ENCODE measurements at regions not wholly inside any gene's neighbourhood (a gene's known extent, or its start where the extent isn't known, plus 50 kb on each side); places are given as distances from the start of the nearest gene placed in this dataset.

DNA sequence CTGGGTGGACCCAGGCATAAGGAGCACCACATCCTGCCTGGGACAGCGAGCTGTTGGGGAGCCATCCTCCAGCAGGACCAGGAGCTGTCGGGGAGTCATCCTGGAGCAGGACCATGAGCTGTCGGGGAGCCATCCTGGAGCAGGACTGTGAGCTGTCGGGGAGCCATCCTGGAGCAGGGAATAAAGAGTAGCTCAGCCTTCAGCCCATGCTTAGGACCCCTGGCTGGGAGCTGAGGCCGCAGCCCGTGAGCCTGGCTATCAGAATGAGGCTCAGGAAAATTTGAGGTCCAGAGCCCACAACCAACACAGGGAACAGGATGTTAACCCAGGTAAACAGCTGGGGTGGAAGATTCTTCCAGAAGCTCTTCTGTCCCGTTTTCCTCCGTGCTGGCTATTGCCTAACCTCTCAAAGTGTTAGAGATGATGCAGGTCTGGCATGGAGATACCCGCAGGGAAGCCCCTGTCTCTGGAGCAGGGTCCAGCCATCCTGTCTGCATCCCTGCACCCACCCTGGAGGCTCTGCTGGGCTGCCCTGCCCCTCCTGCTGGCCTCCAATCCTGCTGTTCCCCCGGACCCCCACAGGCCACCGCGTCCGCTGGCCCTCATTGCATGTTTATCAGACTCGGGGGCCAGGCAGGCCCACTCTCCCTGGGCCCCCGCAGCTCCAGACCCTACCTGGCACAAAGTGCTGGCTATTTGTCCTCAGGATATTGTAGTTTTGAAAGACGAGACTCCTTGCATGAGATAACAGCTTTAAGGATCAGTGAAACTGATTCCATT lies 243.5 kb upstream of the MYT1L start:
- Histone ChIP-seq H3K27ac (no peak overlapping the region), H3K9me3 (replicated peaks) (peaks cover 5% of the 10 kb centered on the region; the same call in 1 of the 2 replicates), H3K4me3 (no peak overlapping the region), H3K27me3 (replicated peaks) (no peaks in the 10 kb centered on the region), H3K36me3 (no peaks in the 10 kb centered on the region), H3K4me1 (replicated peaks) (no peaks in the 10 kb centered on the region)
- peak in 1 of 2 experiments; percentile 36 for DNase-seq (ENCODE audit: low read depth in 1 of 2, low spot score in 2 of 2)

DNA sequence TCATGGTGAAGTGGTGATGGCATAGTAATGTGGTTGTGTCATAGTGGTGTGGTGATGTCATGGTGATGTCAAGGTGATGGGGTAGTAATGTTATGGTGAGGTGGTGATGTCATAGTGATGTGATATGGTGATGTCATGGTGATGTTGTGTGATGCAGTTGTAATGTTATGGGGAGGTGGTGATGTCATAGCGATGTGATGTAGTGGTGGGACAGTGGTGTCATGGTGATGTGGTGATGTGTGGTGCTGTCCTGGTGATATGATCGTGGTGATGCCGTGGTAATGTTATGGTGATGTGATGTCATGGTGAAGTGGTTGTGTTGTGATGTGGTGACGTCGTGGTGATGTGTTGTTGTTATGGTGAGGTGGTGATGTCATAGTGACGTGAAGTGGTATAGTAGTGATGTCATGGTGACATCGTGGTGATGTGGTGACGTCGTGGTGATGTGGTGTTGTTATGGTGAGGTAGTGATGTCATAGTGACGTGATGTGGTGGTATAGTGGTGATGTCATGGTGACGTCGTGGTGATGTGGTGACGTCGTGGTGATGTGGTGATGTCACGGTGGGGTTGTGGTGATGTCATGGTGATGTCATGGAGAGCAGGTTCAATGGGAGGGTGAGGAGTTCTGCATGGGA lies 242.7 kb upstream of the MYT1L start:
- Histone ChIP-seq H3K4me3 (no peak overlapping the region), H3K9me3 (replicated peaks) (peaks cover 5% of the 10 kb centered on the region; the same call in 1 of the 2 replicates)
- no peak for DNase-seq (ENCODE audit: low read depth in 1 of 2, low spot score in 2 of 2)

DNA sequence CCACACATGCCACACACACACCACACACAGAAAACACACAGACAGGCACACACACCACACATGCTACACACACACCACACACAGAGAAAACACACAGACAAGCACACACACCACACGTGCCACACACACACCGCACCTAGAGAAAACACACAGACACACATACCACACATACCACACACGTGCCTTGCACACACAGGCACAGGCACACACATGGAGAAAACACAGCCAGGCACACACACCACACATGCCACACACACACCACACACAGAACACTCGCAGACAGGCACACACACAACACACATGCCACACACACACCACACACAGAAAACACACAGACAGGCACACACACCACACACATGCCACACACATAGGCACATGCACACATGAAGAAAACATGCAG lies 242.1 kb upstream of the MYT1L start:
- H3K4me3 ChIP-seq, result no peak overlapping the region
- no peak overlapping the region for H3K27ac ChIP-seq
- no peaks in the 10 kb centered on the region for H3K36me3 ChIP-seq
- H3K9me3 ChIP-seq (replicated peaks), result peaks cover 5% of the 10 kb centered on the region; the same call in 1 of the 2 replicates
- peak in 1 of 2 experiments; percentile 8 for DNase-seq (ENCODE audit: low read depth in 1 of 2, low spot score in 2 of 2)
- no peaks in the 10 kb centered on the region for H3K27me3 ChIP-seq (replicated peaks)
- H3K4me1 ChIP-seq (replicated peaks), result no peaks in the 10 kb centered on the region

More for the DNA sequence above, 242.7 kb upstream of the MYT1L start:
- H3K36me3 ChIP-seq, result no peaks in the 10 kb centered on the region
- H3K27ac ChIP-seq, result no peak overlapping the region
- no peaks in the 10 kb centered on the region for H3K27me3 ChIP-seq (replicated peaks)
- H3K4me1 ChIP-seq (replicated peaks), result no peaks in the 10 kb centered on the region

DNA sequence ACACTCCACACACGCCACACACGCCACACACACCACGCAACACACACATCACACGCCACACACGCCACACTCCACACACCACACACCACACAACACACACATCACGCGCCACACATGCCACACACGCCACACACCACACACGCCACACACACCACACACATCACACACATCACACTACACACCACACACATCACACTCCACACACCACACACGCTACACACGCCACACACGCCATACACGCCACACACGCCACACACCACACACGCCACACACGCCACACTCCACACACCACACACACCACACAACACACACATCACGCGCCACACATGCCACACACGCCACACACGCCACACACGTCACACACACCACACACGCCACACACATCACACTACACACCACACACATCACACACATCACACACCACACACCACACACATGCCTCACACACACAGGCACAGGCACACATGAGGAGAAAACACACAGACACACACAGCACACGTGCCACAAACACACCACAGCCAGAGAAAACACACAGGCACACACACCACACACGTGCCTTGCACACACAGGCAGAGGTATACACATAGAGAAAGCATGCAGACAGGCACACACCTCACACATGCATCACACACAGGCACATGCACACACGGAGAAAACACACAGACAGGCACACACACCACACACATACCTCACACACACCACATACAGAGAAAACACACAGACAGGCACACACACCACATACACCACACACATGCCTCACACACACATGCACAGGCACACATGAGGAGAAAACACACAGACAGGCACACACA lies 241.5 kb upstream of the MYT1L start:
- Histone ChIP-seq H3K4me1 (replicated peaks) (no peaks in the 10 kb centered on the region), H3K4me3 (no peak overlapping the region), H3K27me3 (replicated peaks) (no peaks in the 10 kb centered on the region), H3K9me3 (replicated peaks) (peaks cover 5% of the 10 kb centered on the region; the same call in 1 of the 2 replicates), H3K27ac (no peak overlapping the region), H3K36me3 (no peaks in the 10 kb centered on the region)
- DNase-seq (ENCODE audit: low read depth in 1 of 2, low spot score in 2 of 2), result peak in 1 of 2 experiments; percentile 10

DNA sequence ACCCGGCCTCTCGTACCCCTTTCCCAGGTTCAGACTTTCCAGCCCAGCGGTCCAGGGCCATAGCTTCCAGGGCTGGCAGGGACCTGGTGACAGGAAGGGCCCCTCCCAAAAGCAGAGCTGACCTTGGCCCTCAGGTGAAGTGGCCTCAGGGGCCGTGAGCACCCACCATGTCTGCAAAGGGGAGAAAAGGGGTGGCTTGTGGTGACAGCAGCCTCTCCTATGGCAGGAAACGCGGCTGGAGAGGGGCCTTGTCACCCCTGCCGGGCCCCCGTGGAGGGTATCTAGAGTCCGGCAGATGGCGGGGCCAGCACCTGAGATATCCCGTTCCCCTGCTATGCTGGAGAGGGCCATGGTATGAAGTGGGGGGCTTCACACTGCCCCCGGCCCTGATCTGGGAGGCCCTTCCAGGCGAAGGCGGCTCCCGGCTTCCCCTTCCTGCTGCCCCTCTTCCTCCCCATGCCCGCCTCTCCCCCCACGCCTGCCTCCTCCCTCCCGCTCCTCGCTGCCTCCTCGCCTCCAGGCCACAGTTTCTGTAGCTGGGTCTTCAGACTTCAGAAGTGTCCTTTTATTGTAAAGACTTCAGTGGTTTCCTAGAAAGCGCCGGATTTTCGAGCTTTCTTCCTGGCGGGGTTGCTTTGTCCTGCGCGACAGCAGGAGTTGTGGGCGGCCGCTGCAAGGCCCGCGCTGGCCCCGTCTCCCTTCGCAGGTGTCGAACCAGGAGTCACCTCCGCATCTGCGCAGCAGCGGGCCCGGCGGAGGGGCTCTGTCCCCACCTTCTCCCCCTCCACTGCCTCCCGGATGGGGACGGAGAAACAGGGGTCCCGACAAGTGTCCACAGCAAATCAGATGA lies 240.5 kb upstream of the MYT1L start:
- H3K27ac ChIP-seq, result no peak overlapping the region
- H3K36me3 ChIP-seq, result no peaks in the 10 kb centered on the region
- H3K27me3 ChIP-seq (replicated peaks), result no peaks in the 10 kb centered on the region
- no peak overlapping the region for H3K4me3 ChIP-seq
- DNase-seq (ENCODE audit: low read depth in 1 of 2, low spot score in 2 of 2), result peak in 1 of 2 experiments; percentile 32
- peaks cover 5% of the 10 kb centered on the region; the same call in 1 of the 2 replicates for H3K9me3 ChIP-seq (replicated peaks)
- H3K4me1 ChIP-seq (replicated peaks), result no peaks in the 10 kb centered on the region

DNA sequence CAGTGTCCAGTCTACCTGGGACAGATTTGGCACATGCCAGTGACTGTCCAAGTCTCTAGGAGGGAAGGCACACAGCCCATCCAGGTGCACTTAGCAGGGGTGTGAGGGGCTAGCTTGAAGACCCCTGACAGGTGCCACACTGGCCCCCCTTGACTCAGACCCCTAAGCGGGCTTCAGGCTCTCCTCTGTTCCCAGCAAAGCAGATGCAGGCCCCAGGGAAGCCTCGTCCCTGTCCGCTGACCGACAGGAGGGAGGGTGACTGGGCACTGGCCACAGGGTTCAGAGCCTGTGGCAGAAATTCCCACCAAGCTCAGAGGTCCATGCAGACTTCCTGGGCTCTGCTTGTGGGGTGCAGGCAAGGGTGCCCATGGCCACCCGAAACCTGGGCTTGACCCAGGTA lies 239.8 kb upstream of the MYT1L start:
- Histone ChIP-seq H3K36me3 (no peaks in the 10 kb centered on the region), H3K27me3 (replicated peaks) (no peaks in the 10 kb centered on the region), H3K4me3 (no peak overlapping the region), H3K9me3 (replicated peaks) (peaks cover 5% of the 10 kb centered on the region; the same call in 1 of the 2 replicates), H3K27ac (no peak overlapping the region), H3K4me1 (replicated peaks) (no peaks in the 10 kb centered on the region)
- no peak for DNase-seq (ENCODE audit: low read depth in 1 of 2, low spot score in 2 of 2)

DNA sequence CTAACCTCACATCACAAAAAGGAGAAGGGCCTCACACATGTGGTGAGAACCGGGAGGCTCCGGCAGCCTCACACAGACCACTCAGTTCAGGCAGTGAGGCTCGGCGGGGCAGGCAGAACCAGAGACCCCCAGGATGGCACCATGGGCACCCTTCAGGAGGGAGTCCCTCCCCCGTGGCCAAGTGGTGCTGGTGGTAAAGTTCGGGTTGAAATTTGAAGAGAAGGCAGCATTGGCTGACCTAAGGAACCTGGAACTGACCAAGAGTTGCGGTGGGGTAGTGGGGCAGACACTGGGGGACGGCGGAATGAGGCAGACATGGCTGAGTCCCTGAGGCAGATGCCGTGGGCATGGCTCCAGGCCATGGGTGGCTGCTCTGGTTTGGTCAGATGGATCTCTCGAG lies 239.3 kb upstream of the MYT1L start:
- H3K4me3 ChIP-seq, result no peak overlapping the region
- no peaks in the 10 kb centered on the region for H3K36me3 ChIP-seq
- H3K9me3 ChIP-seq (replicated peaks), result peaks cover 5% of the 10 kb centered on the region; the same call in 1 of the 2 replicates
- H3K27ac ChIP-seq, result no peak overlapping the region
- H3K4me1 ChIP-seq (replicated peaks), result no peaks in the 10 kb centered on the region
- no peak for DNase-seq (ENCODE audit: low read depth in 1 of 2, low spot score in 2 of 2)
- H3K27me3 ChIP-seq (replicated peaks), result no peaks in the 10 kb centered on the region

DNA sequence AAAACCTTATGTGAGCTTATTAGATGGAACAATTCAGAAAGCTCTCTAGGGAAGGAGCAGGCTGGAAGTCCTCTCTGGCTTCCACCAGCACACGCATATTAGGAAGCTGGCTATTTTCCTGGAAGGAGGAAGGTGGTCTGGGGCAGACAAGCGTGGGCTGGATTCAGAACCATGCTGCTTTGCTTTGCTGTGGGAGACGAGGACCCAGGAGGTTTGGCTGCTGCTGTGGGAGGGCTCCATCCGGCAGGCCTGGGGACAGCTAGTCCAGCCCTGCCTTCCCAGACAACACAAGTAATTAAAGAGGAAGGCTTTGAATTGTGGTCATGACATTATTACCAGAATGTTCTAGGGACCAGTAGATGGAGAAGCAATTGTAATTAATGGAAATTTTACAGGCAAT lies 238.8 kb upstream of the MYT1L start:
- Histone ChIP-seq H3K27ac (no peak overlapping the region), H3K36me3 (no peaks in the 10 kb centered on the region), H3K4me3 (no peak overlapping the region), H3K27me3 (replicated peaks) (no peaks in the 10 kb centered on the region), H3K4me1 (replicated peaks) (no peaks in the 10 kb centered on the region), H3K9me3 (replicated peaks) (peaks cover 5% of the 10 kb centered on the region; the same call in 1 of the 2 replicates)
- DNase-seq (ENCODE audit: low read depth in 1 of 2, low spot score in 2 of 2), result no peak

DNA sequence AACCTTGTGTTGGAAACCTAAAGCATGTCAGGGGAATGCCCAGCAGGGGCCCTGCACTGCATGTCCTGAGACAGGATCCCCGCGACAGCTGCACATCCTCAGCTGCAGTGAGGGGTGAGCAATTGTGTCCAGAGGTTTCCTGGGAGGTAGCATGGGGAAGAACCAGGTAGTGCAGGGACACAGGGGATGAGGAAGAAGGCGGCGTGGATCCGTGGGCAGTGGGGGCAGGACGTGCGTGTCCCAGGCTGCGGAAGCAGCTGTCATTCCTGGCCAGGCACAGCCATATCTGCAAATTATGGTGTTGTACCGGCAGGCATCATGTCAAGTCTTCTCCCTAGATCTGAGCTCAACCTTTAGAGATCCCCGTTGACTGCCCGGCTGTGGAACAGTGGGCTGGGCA lies 238.2 kb upstream of the MYT1L start:
- no peaks in the 10 kb centered on the region for H3K4me1 ChIP-seq (replicated peaks)
- no peaks in the 10 kb centered on the region for H3K27me3 ChIP-seq (replicated peaks)
- no peak overlapping the region for H3K27ac ChIP-seq
- no peak overlapping the region for H3K4me3 ChIP-seq
- no peaks in the 10 kb centered on the region for H3K36me3 ChIP-seq
- H3K9me3 ChIP-seq (replicated peaks), result peaks cover 5% of the 10 kb centered on the region; the same call in 1 of the 2 replicates
- DNase-seq (ENCODE audit: low read depth in 1 of 2, low spot score in 2 of 2), result no peak

DNA sequence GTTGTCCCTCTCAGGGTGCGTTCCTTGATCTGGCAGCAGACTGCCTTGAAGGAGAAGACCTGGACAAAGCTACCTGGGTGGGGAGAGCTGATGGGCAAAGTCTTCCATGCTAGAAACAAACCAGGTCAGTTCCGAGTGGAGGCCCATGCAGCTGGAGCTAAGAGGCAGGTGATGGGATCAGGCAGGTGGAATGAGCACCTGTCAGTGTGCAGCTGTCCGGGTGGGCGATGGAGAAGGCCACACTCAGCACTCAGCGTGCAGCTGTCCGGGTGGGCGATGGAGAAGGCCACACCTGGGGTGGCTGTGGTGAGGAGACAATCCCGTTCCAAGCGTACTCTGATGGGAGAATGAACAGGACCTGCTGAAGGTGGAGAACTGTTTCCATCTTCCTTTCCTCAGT lies 237.3 kb upstream of the MYT1L start:
- Histone ChIP-seq H3K4me1 (replicated peaks) (no peaks in the 10 kb centered on the region), H3K36me3 (no peaks in the 10 kb centered on the region), H3K27ac (no peak overlapping the region), H3K27me3 (replicated peaks) (no peaks in the 10 kb centered on the region), H3K9me3 (replicated peaks) (peaks cover under 1% of the 10 kb centered on the region; the same call in 1 of the 2 replicates), H3K4me3 (no peak overlapping the region)
- DNase-seq (ENCODE audit: low read depth in 1 of 2, low spot score in 2 of 2), result no peak

DNA sequence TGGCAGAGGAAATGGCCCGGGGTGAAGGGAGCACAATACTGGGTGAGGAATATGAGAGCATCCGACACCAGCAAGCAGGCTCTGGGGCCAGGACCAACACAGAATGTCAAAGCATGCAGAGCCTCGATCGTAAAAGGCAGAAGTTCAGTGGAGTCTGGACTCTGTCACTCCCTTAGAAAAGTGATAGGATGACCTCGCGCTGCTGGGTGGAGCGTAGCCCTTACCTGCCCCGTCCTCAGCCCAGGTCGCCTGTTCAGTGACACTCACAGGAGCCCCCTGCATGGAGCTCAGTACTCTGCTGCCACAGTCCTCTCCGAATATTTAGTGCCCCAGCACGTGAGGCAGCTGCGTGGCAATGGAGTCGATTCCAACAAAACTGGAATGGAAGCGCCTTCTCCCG lies 236.7 kb upstream of the MYT1L start:
- DNase-seq (ENCODE audit: low read depth in 1 of 2, low spot score in 2 of 2), result no peak
- H3K4me3 ChIP-seq, result no peak overlapping the region
- no peaks in the 10 kb centered on the region for H3K4me1 ChIP-seq (replicated peaks)
- H3K27ac ChIP-seq, result no peak overlapping the region
- H3K9me3 ChIP-seq (replicated peaks), result no peaks in the 10 kb centered on the region
- H3K27me3 ChIP-seq (replicated peaks), result no peaks in the 10 kb centered on the region
- no peaks in the 10 kb centered on the region for H3K36me3 ChIP-seq

DNA sequence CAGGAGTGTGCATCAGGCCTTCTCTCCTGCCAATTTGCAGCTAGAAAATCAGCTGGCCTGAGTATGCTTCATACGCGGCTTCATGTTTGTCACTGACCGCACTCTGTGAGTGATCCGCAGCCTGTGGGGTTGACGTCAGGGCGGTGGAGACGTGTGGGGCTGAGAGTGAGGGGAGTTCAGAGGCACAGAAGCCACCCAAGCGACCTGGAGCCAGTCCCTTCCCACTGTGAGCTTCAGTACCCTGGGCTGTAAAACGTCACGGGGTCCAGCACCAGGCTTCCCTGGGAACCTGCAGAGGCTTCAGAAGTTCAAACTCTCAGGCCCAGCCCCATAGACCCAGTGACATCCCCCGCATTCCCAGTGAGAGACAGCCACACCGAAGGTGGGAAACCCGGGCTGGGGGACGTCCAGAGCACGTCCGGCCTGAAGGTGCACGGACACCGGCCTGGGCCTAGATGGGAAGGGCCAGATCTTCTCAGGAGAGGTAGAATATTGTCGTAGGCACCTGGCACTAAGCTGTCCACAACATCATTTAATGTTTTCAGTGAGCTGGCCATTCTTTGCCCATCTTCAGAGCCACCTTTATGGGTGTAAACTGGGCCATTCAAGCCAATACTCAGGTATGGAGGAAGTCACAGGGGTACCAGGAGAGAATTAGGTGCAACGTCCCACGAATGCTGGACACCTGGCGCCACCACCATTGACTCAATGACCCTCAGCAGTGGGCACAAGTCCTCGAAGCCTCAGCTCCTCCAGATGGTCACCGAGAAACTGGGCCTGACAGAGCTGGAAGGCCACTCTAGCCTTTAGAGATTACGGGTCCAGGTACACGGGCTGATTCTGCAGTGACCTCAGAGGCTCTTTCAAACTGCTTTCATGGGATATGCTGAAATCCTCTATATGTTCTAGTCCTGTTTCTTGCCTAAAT lies 235.6 kb upstream of the MYT1L start:
- Histone ChIP-seq H3K4me3 (no peak overlapping the region), H3K9me3 (replicated peaks) (no peaks in the 10 kb centered on the region), H3K27me3 (replicated peaks) (no peaks in the 10 kb centered on the region), H3K27ac (no peak overlapping the region), H3K4me1 (replicated peaks) (no peaks in the 10 kb centered on the region), H3K36me3 (no peaks in the 10 kb centered on the region)
- no peak for DNase-seq (ENCODE audit: low read depth in 1 of 2, low spot score in 2 of 2)
